NCI-H1105 (cell line): ENCODE measurements at regions not wholly inside any gene's neighbourhood (a gene's known extent, or its start where the extent isn't known, plus 50 kb on each side); places are given as distances from the start of the nearest gene placed in this dataset.

Experiments
- DNase-seq: peaks from one replicate; lab custom pipeline; 2025; lab: John Stamatoyannopoulos, UW

- peak; percentile 76 for DNase-seq
These were observed 159.2 kb downstream of the RPS12 start for GRCh38 chr6:132973514-132973993.

DNA sequence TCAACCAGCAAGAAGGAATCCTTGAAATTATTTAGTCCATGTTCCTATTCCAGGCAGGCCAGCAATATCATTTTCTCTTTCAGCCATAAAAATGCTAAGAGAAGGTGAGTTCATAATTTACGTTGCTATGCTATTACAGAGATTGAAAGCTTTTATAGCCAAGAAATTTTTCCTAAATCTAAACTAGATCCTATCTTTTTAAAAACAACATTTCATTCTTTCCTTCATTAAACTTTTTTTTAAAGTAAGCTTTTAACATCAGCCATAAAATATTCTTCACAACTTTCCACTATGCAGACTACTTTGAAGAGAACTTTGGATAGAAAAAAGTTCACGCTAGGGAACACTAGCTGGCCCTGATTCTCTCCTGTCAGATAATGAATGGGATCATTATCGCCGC, 159.8 kb downstream of the RPS12 start:
- no peak for DNase-seq

DNA sequence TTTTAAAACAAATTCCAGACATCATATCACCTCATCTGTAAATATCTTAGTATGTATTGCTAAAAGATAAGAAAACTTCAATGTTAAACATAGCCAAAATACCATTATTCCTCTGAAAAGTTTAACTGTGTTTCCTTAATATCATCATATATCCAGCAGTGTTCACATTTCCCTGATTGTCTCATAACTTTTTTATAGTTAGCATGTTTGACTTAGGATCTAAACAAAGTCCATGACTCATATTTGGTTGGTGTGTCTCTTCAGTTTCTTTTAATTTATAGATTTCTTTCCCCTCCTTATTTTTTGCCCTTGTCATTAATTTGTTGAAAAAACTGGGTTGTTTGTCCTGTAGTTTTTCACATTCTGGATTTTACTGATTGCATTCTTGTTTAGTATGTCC, 163.0 kb downstream of the RPS12 start:
- no peak for DNase-seq

GRCh38 chr6:132978685-132979084, 164.3 kb downstream of the RPS12 start:
- DNase-seq = no peak

- DNase-seq = no peak
These were observed 179.4 kb downstream of the RPS12 start for GRCh38 chr6:132993738-132994137.

DNA sequence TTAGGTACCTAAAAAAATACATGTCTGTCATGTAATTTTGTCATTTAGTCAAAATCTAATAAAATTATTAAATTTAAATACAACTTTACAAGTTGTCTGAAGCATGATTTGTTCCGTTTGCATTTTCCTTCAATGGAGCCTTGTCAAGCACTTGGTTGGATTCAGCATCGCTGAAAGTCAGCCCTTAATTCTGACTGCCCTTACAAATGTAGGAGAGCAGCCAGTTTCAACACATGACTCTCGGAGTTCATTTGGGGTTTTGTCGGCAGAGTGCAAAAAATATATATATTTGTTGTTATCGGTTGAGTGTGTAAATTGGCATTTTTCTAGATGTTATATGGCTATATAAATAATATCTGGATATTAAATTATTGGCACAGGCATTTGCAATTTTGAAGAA, 180.6 kb downstream of the RPS12 start:
- DNase-seq = no peak

DNA sequence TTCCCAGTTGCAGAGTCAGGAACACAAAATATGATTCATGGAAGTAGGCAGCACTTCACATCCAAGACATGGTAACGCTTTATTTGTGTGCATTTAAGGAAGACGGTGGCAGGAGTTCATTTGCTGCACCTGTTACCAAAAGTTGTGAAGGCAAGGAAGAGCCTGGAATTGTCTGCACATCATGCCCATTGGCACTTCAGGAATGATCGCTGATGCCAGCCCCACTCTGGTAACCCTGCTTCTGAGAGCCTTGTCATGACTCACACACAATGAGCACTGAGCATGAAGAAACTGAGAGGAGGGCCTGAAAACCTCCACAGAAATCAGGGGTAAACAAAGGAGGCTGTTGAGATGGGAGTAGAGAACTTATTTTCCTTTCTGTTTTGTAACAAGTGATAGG, 181.1 kb downstream of the RPS12 start:
- no peak for DNase-seq

GRCh38 chr6:132998418-132998817, 184.0 kb downstream of the RPS12 start:
- DNase-seq = no peak

GRCh38 chr6:133001040-133001565, 186.7 kb downstream of the RPS12 start:
- no peak for DNase-seq

DNA sequence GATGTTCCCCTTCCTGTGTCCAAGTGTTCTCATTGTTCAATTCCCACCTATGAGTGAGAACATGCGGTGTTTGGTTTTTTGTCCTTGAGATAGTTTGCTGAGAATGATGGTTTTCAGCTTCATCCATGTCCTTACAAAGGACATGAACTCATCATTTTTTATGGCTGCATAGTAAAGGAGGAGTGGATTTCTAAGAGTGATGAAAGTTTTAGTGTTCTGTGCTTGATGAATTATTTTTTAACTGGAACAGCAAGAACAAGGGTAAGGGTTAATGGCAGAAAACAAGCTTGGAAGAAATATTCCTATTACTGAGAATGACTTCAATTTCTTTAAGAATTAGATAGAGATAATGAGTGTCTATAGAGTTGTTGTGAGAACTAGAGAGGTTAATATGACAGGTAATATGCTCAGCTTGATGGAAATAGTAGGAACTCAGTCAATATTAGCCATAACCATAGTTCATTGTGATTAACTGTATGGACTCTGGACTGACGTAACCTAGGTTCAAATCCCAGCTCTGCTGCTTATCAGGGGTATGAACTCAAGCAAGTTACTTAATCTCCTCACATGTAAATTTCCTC, 190.0 kb downstream of the RPS12 start:
- DNase-seq = no peak

DNA sequence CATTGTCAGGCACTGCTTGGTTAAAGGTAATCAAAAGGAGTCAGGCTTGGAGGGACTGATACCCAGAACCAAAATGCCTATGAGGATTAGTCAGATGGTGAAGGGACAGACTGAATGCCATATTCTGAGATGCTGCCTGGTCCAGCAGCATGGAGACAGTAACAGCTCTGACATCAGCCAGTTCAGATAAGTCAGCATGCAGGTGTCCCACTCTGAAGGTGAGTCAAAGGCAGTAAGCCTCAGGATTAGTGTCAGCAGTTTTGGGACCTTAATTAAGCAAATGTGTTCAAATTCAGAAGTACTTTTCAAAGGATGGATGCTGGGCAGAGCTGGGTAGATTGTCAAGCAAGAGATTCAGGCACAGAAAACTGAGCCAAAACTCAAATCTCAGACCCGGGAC, 198.4 kb downstream of the RPS12 start:
- DNase-seq = no peak

DNA sequence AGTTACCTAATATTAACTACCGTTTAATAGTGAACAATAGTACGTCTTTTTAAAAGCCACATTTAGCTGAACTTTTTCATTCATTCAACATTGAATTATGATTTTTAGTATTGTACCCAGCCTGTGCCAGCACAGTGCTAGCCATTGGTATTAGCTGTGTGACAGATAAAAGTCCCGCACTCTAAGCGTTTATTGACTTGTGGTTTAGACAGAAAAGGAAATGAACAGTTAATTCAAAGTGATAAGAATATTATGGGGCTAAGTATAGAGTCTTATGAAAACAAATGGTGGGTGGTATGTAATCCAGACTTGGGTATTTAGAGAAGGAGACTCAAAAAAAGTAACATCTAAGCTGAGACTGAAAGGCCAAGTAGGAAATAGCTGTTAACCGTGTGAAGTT, 202.3 kb downstream of the RPS12 start:
- no peak for DNase-seq

DNA sequence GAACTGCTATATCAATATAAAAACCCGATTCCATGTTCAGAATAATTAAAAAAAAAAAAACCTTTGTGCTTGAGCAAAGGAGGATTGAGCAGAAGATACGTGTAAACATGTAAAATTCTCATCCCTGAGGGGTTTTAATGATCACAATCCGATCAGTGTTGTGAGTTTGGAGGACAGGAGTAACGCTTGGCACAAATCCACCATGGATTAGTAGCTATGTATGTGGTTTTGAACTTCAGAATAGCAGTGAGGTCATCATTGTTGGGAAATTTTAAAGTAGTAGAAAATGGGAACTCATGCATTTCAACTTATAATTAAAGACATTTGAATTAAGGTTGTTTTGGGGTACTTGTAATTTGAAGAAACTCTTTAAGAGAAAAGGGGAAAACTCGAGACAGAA, 203.2 kb downstream of the RPS12 start:
- no peak for DNase-seq

DNA sequence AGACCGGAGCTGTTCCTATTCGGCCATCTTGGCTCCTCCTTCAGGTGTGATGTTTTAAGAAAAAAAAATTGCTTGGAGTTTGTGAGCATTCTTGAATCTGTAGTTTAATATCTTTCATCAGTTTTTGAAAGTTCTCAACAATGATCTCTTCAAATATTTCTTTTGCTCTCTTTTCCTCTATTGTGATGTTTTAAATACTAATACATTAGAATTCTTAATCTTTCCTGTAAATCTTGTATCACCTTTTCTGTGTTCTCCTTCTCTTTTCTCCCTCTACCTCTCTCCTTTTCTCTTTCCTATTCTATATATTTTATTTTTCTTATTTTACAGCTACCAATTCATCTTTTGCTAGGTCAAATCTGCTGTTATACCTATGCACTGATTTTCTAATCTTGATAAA, 212.3 kb downstream of the RPS12 start:
- DNase-seq = no peak

DNA sequence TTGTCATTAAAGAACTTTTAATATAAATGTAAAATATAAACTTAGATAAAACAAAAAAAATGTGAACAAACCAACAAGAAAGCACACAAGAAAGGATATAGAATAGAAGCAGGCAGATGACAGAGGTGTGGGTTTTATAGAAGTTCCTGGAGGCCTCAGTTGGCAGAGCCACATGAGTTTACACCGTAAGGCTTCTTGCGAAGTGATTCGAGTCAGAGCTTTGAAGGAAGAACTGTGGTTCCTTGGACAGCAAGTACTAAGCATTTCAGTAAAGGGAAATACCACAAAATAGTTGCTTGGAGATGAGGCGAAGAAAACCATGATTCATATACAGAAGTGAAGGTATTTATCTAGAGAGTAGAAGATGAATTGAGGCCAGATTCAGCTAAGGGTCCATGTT, 207.9 kb upstream of the EYA4 start:
- no peak for DNase-seq

DNA sequence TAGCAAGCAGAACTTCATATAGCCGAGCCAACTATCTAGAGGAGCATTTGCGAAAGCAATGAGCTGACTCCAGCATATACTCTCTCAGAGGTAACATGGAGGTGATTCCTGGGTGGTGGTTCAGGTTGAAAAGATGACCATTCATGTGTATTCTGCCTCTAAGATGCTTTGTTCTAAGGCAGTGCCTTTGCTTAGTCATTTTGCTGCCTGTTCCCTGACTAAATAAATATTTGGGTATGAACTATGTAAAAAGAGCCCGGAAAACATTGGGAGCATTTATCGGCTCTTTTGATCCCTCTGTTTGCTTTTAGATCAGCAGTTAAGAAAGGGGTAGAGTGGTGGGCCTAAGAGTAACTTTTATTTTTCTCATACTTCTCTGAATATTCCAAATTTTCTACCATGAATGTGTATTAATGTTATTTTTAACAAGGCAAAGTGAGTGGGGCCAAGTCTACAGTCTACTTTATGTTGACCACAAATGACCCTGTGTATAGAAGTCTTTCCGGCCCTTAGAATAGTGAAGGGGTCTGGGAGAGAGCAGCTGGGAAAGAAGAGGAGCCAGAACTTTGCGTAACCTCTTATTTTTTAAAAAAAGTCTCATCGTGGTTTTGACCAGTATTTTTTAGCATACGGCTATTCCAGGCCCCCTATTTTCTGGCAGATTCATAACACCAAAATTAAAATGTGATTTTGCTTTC, 206.5 kb upstream of the EYA4 start:
- no peak for DNase-seq

GRCh38 chr6:133040094-133040802, 200.9 kb upstream of the EYA4 start:
- no peak for DNase-seq

DNA sequence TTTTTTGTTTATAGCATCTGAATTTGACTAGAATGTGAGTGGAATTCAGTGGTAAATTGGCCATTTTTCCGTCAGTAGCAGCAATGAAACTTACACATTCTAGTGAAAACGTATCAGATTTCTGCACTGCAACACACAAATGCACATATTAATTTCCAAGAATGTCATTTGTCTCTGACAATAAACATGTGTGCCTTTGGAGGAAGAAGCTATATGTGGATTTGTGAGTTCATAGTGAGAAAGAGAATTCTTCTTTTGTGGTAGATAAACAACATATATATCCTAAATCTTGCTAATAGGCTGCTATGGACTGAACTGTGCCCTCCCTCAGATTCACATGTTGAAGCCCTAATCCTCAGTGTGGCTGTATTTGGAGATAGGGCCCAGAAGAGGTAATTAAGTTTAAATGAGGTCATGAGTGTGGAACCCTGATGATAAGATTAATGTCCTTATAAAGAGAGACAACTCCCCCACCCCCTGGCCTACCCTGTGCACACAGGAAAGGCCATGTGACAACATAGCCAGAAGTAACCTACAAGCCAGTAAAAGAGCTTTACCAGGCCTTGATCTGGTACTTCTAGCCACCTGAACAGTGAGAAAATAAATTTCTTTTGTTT, 200.2 kb upstream of the EYA4 start:
- DNase-seq = no peak

- no peak for DNase-seq
These were observed 198.5 kb upstream of the EYA4 start for GRCh38 chr6:133042550-133043120.

DNA sequence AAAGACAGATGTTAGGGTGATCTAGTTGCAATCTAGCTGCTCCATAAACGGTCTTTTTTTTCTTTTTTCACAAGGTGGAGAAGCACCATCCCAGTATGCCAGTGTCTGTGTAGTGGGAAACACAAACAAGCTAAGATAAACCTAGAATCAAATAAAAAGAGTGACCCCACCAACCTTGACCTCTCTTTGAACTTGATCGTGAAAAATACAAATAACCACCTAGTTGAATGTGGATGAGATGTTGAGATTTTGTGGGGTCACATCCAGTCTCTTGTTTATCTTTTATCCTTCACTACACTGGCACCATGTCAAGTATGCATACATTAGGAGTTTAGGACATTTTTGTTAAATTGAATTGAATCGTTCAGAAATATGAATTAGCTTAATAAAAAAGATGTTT, 194.6 kb upstream of the EYA4 start:
- no peak for DNase-seq

DNA sequence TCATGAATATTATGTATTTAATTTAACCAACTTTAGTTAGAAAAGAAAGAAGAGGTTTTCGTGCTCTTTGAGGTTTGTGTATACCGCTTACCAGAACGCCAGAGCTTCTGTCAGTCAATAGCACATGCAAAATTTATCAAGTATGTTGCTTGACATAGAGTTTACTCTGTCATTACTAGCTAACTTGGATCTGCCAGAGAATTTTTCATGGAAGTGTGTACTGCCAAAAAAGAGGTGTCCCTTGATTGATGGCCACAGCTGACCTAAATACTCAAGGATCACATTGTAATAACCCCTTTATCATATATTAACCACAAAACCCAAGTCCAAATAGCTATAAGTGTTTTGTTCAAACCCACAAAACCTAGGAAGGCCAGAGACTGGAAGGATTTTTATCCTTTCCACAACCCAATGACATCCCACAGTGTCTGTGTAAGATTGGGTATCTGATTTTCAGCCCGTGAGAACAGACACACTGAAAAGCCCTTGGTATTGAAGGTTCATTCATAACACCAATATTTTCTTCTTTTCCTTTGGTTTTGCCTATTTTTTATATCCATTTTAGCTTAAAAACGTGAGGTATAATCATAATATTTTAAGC, 194.0 kb upstream of the EYA4 start:
- no peak for DNase-seq

- no peak for DNase-seq
These were observed 193.5 kb upstream of the EYA4 start for GRCh38 chr6:133047706-133048105.
